GM19438 (cell line): ENCODE measurements at regions not wholly inside any gene's neighbourhood (a gene's known extent, or its start where the extent isn't known, plus 50 kb on each side); places are given as distances from the start of the nearest gene placed in this dataset.

ENCODE experiments used
- ATAC-seq: cut with Tn5 transposase; IDR thresholded peaks from one replicate; pipeline ENCODE4 v1.9.1; 2021; ENCODE audit warnings: low read depth; ENCODE audit not compliant: unreplicated experiment

GRCh38 chr3:127087441-127087840, 104.5 kb downstream of the PLXNA1 start:
- ATAC-seq: no peak

- no peak for ATAC-seq
Observed at GRCh38 chr3:127088511-127089351, 104.2 kb upstream of the PRR23E start.

GRCh38 chr3:127089486-127090145, 103.3 kb upstream of the PRR23E start:
- ATAC-seq: no peak

- no peak for ATAC-seq
Observed at GRCh38 chr3:127090218-127091160, 102.4 kb upstream of the PRR23E start.

- no peak for ATAC-seq
Observed at GRCh38 chr3:127091376-127091775, 101.6 kb upstream of the PRR23E start.

GRCh38 chr3:127092368-127092767, 100.6 kb upstream of the PRR23E start:
- no peak for ATAC-seq

GRCh38 chr3:127092776-127093175, 100.2 kb upstream of the PRR23E start:
- ATAC-seq: no peak

- ATAC-seq: no peak
Observed at GRCh38 chr3:127093312-127093711, 99.6 kb upstream of the PRR23E start.

GRCh38 chr3:127095774-127096173, 97.2 kb upstream of the PRR23E start:
- no peak for ATAC-seq

- ATAC-seq: no peak
Observed at GRCh38 chr3:127096256-127097071, 96.5 kb upstream of the PRR23E start.

GRCh38 chr3:127097072-127097405, 95.9 kb upstream of the PRR23E start:
- no peak for ATAC-seq

GRCh38 chr3:127097481-127097880, 95.5 kb upstream of the PRR23E start:
- no peak for ATAC-seq

- ATAC-seq: no peak
Observed at GRCh38 chr3:127099982-127100381, 92.9 kb upstream of the PRR23E start.

GRCh38 chr3:127100459-127101410, 92.2 kb upstream of the PRR23E start:
- no peak for ATAC-seq

- no peak for ATAC-seq
Observed at GRCh38 chr3:127101411-127102187, 91.3 kb upstream of the PRR23E start.

GRCh38 chr3:127102188-127102520, 90.8 kb upstream of the PRR23E start:
- no peak for ATAC-seq

GRCh38 chr3:127102587-127102986, 90.3 kb upstream of the PRR23E start:
- ATAC-seq: no peak

GRCh38 chr3:127103080-127103479, 89.9 kb upstream of the PRR23E start:
- no peak for ATAC-seq

- ATAC-seq: no peak
Observed at GRCh38 chr3:127104586-127104985, 88.3 kb upstream of the PRR23E start.
